C4-2B (cell line): ENCODE measurements at regions not wholly inside any gene's neighbourhood (a gene's known extent, or its start where the extent isn't known, plus 50 kb on each side); places are given as distances from the start of the nearest gene placed in this dataset.

ENCODE experiments used
- ZFX ChIP-seq: fragments of 450-650 bp; IDR thresholded peaks from 2 replicates; pipeline ENCODE4 v1.6.1; 2017
- TF ChIP-seq, protein P1 (sequence below): fragments of 450-650 bp; conservative IDR thresholded peaks from 2 replicates; pipeline ENCODE4 v1.5.1; 2017; ENCODE audit warnings: mild to moderate bottlenecking

DNA sequence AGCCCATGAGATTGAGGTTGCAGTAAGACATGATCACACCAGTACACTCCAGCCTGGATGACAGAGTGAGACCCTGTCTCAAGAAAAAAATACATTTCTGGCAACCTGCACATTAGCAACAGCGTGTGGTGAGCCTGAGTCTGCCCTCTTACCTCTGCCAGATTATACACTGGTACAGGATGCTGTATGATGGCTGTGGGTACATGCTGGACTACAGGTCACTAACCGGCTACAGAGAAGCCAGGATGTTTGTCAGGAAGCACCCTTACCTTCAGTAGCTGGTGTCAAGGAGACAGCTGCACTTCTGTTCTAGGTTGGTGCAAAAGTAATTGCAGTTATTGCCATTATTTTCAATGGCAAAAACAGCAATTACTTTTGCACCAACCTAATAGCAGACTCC is 575.7 kb downstream of the NPHP4 start:
- TF ChIP-seq, protein P1, sequence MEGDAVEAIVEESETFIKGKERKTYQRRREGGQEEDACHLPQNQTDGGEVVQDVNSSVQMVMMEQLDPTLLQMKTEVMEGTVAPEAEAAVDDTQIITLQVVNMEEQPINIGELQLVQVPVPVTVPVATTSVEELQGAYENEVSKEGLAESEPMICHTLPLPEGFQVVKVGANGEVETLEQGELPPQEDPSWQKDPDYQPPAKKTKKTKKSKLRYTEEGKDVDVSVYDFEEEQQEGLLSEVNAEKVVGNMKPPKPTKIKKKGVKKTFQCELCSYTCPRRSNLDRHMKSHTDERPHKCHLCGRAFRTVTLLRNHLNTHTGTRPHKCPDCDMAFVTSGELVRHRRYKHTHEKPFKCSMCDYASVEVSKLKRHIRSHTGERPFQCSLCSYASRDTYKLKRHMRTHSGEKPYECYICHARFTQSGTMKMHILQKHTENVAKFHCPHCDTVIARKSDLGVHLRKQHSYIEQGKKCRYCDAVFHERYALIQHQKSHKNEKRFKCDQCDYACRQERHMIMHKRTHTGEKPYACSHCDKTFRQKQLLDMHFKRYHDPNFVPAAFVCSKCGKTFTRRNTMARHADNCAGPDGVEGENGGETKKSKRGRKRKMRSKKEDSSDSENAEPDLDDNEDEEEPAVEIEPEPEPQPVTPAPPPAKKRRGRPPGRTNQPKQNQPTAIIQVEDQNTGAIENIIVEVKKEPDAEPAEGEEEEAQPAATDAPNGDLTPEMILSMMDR: no peak
- no peak for TF ChIP-seq ZFX
